CD8-positive, alpha-beta memory T cell (primary cell): ENCODE measurements at regions not wholly inside any gene's neighbourhood (a gene's known extent, or its start where the extent isn't known, plus 50 kb on each side); places are given as distances from the start of the nearest gene placed in this dataset.
A peak's percentile ranks its signal among the peaks of the same experiment; 100 is the strongest.
"Not testable (repeated sequence)": the region's sequence is repeated elsewhere in the genome, so short reads cannot be mapped to it uniquely, and the experiment has no call there.

Source experiments
- CTCF ChIA-PET: fragments of 350-600 bp; sonication (Branson Sonifier 250); formaldehyde crosslinking; loops from one replicate; lab custom pipeline; 2021; ENCODE audit warnings: antibody characterized with exemption; lab: Charles Lee
- POLR2A ChIA-PET: fragments of 350-600 bp; sonication (Branson Sonifier 250); formaldehyde crosslinking; loops from one replicate; lab custom pipeline; 2021; ENCODE audit warnings: antibody characterized with exemption; lab: Charles Lee
- DNase-seq, 5 donors: peaks; one replicate each; pipeline versions ENCODE4 v3.0.0 to v3.0.0-alpha.2; 2020 to 2022; ENCODE audit warnings: mixed read lengths in 1 of 5
- H3K27ac ChIP-seq: one replicate; pipeline ENCODE4 v1.7.0; 2013; ENCODE audit warnings: low read depth, mild to moderate bottlenecking, low read length, moderate library complexity
- H3K27me3 ChIP-seq: 2 replicates; pipeline ENCODE4 v1.7.0; 2013; ENCODE audit warnings: low read length, mild to moderate bottlenecking; ENCODE audit not compliant: insufficient read depth, poor library complexity, severe bottlenecking
- H3K36me3 ChIP-seq: 2 replicates; pipeline ENCODE4 v1.7.0; 2013; ENCODE audit warnings: mild to moderate bottlenecking, low read length, moderate library complexity; ENCODE audit not compliant: insufficient read depth
- H3K4me1 ChIP-seq: 2 replicates; pipeline ENCODE4 v1.7.0; 2013; ENCODE audit warnings: mild to moderate bottlenecking, low read length, moderate library complexity; ENCODE audit not compliant: insufficient read depth
- H3K4me3 ChIP-seq: 2 replicates; pipeline ENCODE4 v1.7.0; 2013; ENCODE audit warnings: mild to moderate bottlenecking, low read length
- H3K9me3 ChIP-seq: 2 replicates; pipeline ENCODE4 v1.7.0; 2013; ENCODE audit warnings: mild to moderate bottlenecking, low read length
- H3K27ac Mint-ChIP-seq, 8 donors: one replicate each; pipeline ENCODE4 v1.8.0; 2020 to 2021; ENCODE audit warnings: mixed read lengths in 8 of 8, mild to moderate bottlenecking in 6 of 8, inconsistent platforms in 3 of 8, moderate library complexity in 3 of 8
- H3K27me3 Mint-ChIP-seq, 2 donors: one replicate each; pipeline ENCODE4 v1.8.0; 2020 to 2021; ENCODE audit warnings: mixed read lengths in 2 of 2, mild to moderate bottlenecking in 1 of 2, moderate library complexity in 1 of 2
- H3K36me3 Mint-ChIP-seq, 3 donors: one replicate each; pipeline ENCODE4 v1.8.0; 2020 to 2021; ENCODE audit warnings: mixed read lengths in 3 of 3, inconsistent platforms in 1 of 3, mild to moderate bottlenecking in 1 of 3
- H3K4me1 Mint-ChIP-seq, 3 donors: one replicate each; pipeline ENCODE4 v1.8.0; 2020 to 2021; ENCODE audit warnings: mixed read lengths in 3 of 3, inconsistent platforms in 1 of 3, mild to moderate bottlenecking in 1 of 3
- H3K4me3 Mint-ChIP-seq, 7 donors: one replicate each; pipeline ENCODE4 v1.8.0; 2020 to 2021; ENCODE audit warnings: mixed read lengths in 7 of 7, mild to moderate bottlenecking in 6 of 7, moderate library complexity in 4 of 7, inconsistent platforms in 2 of 7
- H3K9me3 Mint-ChIP-seq, 5 donors: one replicate each; pipeline ENCODE4 v1.8.0; 2020 to 2022; ENCODE audit warnings: mixed read lengths in 5 of 5, mild to moderate bottlenecking in 3 of 5, moderate library complexity in 2 of 5, inconsistent platforms in 1 of 5

- H3K4me3 Mint-ChIP-seq, result no peak overlapping the region
- Histone ChIP-seq H3K27me3 (no peaks in the 10 kb centered on the region), H3K27ac (no peak overlapping the region), H3K9me3 (no peaks in the 10 kb centered on the region), H3K4me3 (no peak overlapping the region), H3K4me1 (no peaks in the 10 kb centered on the region), H3K36me3 (no peaks in the 10 kb centered on the region)
- no peaks in the 10 kb centered on the region for H3K36me3 Mint-ChIP-seq
- DNase-seq, result no peak
- no peak overlapping the region for H3K27ac Mint-ChIP-seq
- POLR2A ChIA-PET, result no interaction called here
- H3K9me3 Mint-ChIP-seq, result peaks cover 6 to 29% (median 11%) of the 10 kb centered on the region in 5 donors
- H3K4me1 Mint-ChIP-seq, result no peaks in the 10 kb centered on the region
- no peaks in the 10 kb centered on the region for H3K27me3 Mint-ChIP-seq
- CTCF ChIA-PET, result no interaction called here
Observed at GRCh38 chr11:16543642-16544041, 187.3 kb upstream of the SOX6 start.

- H3K4me1 ChIP-seq, result no peaks in the 10 kb centered on the region
- no peak for DNase-seq
- H3K27ac Mint-ChIP-seq, result no peak overlapping the region
- H3K27me3 ChIP-seq, result no peaks in the 10 kb centered on the region
- no peak overlapping the region for H3K4me3 Mint-ChIP-seq
- H3K9me3 ChIP-seq, result no peaks in the 10 kb centered on the region
- ChIA-PET CTCF (no interaction called here), POLR2A (no interaction called here)
- H3K36me3 ChIP-seq, result no peaks in the 10 kb centered on the region
- H3K27ac ChIP-seq, result no peak overlapping the region
- peaks cover 9 to 24% (median 11%) of the 10 kb centered on the region in 5 donors for H3K9me3 Mint-ChIP-seq
- no peak overlapping the region for H3K4me3 ChIP-seq
- H3K27me3 Mint-ChIP-seq, result no peaks in the 10 kb centered on the region
- H3K36me3 Mint-ChIP-seq, result no peaks in the 10 kb centered on the region
- no peaks in the 10 kb centered on the region for H3K4me1 Mint-ChIP-seq
Observed at GRCh38 chr11:16542353-16542752, 186.0 kb upstream of the SOX6 start.

GRCh38 chr11:16536513-16536912 is 180.2 kb upstream of the SOX6 start:
- Histone ChIP-seq H3K4me1 (no peaks in the 10 kb centered on the region), H3K27me3 (no peaks in the 10 kb centered on the region), H3K4me3 (no peak overlapping the region), H3K9me3 (no peaks in the 10 kb centered on the region), H3K27ac (no peak overlapping the region), H3K36me3 (no peaks in the 10 kb centered on the region)
- peak in 1 of 5 donors; percentile 28 for DNase-seq
- Mint-ChIP-seq H3K9me3 (peaks cover 0 to 15% (median 11%) of the 10 kb centered on the region in 5 donors), H3K27me3 (no peaks in the 10 kb centered on the region), H3K4me1 (no peaks in the 10 kb centered on the region), H3K36me3 (no peaks in the 10 kb centered on the region), H3K4me3 (no peak overlapping the region), H3K27ac (no peak overlapping the region)
- ChIA-PET POLR2A (no interaction called here), CTCF (no interaction called here)

GRCh38 chr11:16528639-16529038 is 172.3 kb upstream of the SOX6 start:
- H3K27ac Mint-ChIP-seq, result no peak overlapping the region
- POLR2A ChIA-PET, result no interaction called here
- H3K36me3 ChIP-seq, result no peaks in the 10 kb centered on the region
- DNase-seq, result no peak
- H3K4me1 ChIP-seq, result no peaks in the 10 kb centered on the region
- H3K9me3 Mint-ChIP-seq, result peaks cover 0 to 6% (median 2%) of the 10 kb centered on the region in 5 donors
- H3K4me3 Mint-ChIP-seq, result no peak overlapping the region
- CTCF ChIA-PET, result no interaction called here
- H3K27me3 Mint-ChIP-seq, result no peaks in the 10 kb centered on the region
- no peaks in the 10 kb centered on the region for H3K36me3 Mint-ChIP-seq
- H3K4me3 ChIP-seq, result no peak overlapping the region
- H3K9me3 ChIP-seq, result no peaks in the 10 kb centered on the region
- H3K4me1 Mint-ChIP-seq, result no peaks in the 10 kb centered on the region
- H3K27ac ChIP-seq, result no peak overlapping the region
- no peaks in the 10 kb centered on the region for H3K27me3 ChIP-seq

- Histone ChIP-seq H3K27me3 (no peaks in the 10 kb centered on the region), H3K4me3 (no peak overlapping the region), H3K4me1 (no peaks in the 10 kb centered on the region), H3K27ac (no peak overlapping the region), H3K9me3 (no peaks in the 10 kb centered on the region), H3K36me3 (no peaks in the 10 kb centered on the region)
- Mint-ChIP-seq H3K27ac (no peak overlapping the region), H3K36me3 (no peaks in the 10 kb centered on the region), H3K9me3 (peaks cover 2 to 6% (median 4%) of the 10 kb centered on the region in 5 donors), H3K4me1 (no peaks in the 10 kb centered on the region), H3K4me3 (no peak overlapping the region), H3K27me3 (no peaks in the 10 kb centered on the region)
- POLR2A ChIA-PET, result no interaction called here
- no peak for DNase-seq
- CTCF ChIA-PET, result no interaction called here
Observed at GRCh38 chr11:16527525-16528246, 171.3 kb upstream of the SOX6 start.

DNA sequence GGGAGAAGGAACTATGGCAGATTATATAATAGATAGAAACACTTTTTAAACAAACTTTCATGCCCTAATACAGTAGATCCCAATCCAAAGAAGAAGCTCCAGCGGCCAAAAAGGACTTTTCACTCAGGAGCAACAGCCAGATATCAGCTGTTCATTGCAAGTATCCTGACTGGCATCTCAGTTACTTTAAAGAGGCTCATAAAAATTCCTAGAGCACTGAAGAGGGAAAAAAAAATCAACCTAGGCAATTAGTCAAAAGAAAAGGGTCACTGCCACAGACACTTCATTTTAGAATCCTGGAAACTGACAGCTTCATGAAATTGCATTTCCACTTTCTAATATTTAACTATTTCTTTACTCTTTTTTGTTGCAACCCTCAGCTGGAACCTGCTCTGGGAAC is 170.6 kb upstream of the SOX6 start:
- no peak overlapping the region for H3K27ac ChIP-seq
- H3K27me3 ChIP-seq, result no peaks in the 10 kb centered on the region
- no peak overlapping the region for H3K4me3 ChIP-seq
- ChIA-PET POLR2A (no interaction called here), CTCF (no interaction called here)
- H3K9me3 ChIP-seq, result no peaks in the 10 kb centered on the region
- no peaks in the 10 kb centered on the region for H3K36me3 ChIP-seq
- no peak overlapping the region for H3K27ac Mint-ChIP-seq
- no peaks in the 10 kb centered on the region for H3K27me3 Mint-ChIP-seq
- H3K4me1 Mint-ChIP-seq, result no peaks in the 10 kb centered on the region
- no peaks in the 10 kb centered on the region for H3K4me1 ChIP-seq
- no peak for DNase-seq
- no peak overlapping the region for H3K4me3 Mint-ChIP-seq
- H3K36me3 Mint-ChIP-seq, result no peaks in the 10 kb centered on the region
- H3K9me3 Mint-ChIP-seq, result peaks cover 2 to 6% (median 4%) of the 10 kb centered on the region in 5 donors

- H3K4me3 ChIP-seq, CTCF ChIA-PET, H3K27me3 ChIP-seq, DNase-seq, H3K27ac ChIP-seq, H3K27me3 Mint-ChIP-seq, H3K36me3 Mint-ChIP-seq, H3K27ac Mint-ChIP-seq, H3K36me3 ChIP-seq, H3K4me1 Mint-ChIP-seq, H3K4me1 ChIP-seq, H3K9me3 ChIP-seq, POLR2A ChIA-PET, H3K4me3 Mint-ChIP-seq: not testable (repeated sequence)
- H3K9me3 Mint-ChIP-seq, result peaks cover 0 to 20% (median 11%) of the 10 kb centered on the region in 5 donors
Observed at GRCh38 chr11:16520713-16521112, 164.4 kb upstream of the SOX6 start.

DNA sequence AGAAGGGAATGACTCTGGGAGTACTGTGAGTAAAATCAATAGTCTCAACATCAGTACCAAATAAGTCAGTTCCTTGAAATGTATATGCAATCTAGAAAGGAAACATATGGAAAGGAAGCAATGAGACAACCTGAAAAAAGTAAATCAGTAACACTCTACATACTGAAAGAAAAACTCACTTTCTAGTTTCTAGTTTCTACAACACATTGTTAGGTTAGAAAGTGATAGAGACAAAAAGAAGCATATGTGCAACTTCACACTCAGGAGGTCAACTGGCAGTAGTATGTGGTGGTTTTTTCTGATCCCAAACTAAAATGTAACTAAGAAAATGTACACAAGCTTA is 156.5 kb upstream of the SOX6 start:
- CTCF ChIA-PET, result no interaction called here
- H3K4me3 ChIP-seq, result no peak overlapping the region
- H3K4me1 ChIP-seq, result no peaks in the 10 kb centered on the region
- H3K9me3 ChIP-seq, result no peaks in the 10 kb centered on the region
- Mint-ChIP-seq H3K4me1 (no peaks in the 10 kb centered on the region), H3K27me3 (no peaks in the 10 kb centered on the region), H3K4me3 (peak overlapping the region in 1 of 7 donors; percentile 32), H3K9me3 (peaks cover 0 to 20% (median 2%) of the 10 kb centered on the region in 5 donors), H3K36me3 (no peaks in the 10 kb centered on the region), H3K27ac (no peak overlapping the region)
- POLR2A ChIA-PET, result no interaction called here
- no peak for DNase-seq
- no peak overlapping the region for H3K27ac ChIP-seq
- H3K27me3 ChIP-seq, result no peaks in the 10 kb centered on the region
- H3K36me3 ChIP-seq, result no peaks in the 10 kb centered on the region
